ENCODE measurements at regions not wholly inside any gene's neighbourhood (a gene's known extent, or its start where the extent isn't known, plus 50 kb on each side); places are given as distances from the start of the nearest gene placed in this dataset.

DNA sequence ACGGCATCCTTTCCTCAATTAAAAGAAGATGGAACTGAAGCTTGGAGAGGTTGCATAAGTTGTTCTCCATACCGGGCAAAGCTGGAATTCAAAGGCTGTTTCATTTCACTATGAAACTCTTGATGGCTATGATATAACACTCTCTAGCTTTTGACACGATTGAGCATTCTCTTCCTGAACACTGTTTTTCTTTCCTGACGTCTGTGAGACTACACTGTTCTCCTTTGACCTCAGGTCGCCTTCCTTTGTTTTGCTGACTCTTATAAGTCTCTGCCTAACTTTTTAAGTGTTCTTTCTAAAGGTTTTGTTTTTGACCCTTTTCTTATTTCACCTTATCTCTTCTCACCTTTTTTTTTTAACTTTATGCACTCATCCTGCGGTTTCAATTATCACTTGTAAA lies 261.8 kb upstream of the LINC00305 start:
- TF ChIP-seq CTCF (IDR thresholded peaks at IDR 0.05), result no peak
- no peak for TF ChIP-seq POLR2A (IDR thresholded peaks at IDR 0.05)
